GM20000 (cell line): ENCODE measurements at regions not wholly inside any gene's neighbourhood (a gene's known extent, or its start where the extent isn't known, plus 50 kb on each side); places are given as distances from the start of the nearest gene placed in this dataset.

ENCODE experiments used
- DNase-seq: peaks from one replicate; pipeline ENCODE4 v3.0.0; 2012; ENCODE audit warnings: low spot score
- TF ChIP-seq, protein P1 (sequence below): IDR thresholded peaks from 2 replicates; pipeline ENCODE4 v1.5.1; 2012; ENCODE audit warnings: mild to moderate bottlenecking, control low read depth; ENCODE audit errors: extremely low read depth, missing control alignments

DNA sequence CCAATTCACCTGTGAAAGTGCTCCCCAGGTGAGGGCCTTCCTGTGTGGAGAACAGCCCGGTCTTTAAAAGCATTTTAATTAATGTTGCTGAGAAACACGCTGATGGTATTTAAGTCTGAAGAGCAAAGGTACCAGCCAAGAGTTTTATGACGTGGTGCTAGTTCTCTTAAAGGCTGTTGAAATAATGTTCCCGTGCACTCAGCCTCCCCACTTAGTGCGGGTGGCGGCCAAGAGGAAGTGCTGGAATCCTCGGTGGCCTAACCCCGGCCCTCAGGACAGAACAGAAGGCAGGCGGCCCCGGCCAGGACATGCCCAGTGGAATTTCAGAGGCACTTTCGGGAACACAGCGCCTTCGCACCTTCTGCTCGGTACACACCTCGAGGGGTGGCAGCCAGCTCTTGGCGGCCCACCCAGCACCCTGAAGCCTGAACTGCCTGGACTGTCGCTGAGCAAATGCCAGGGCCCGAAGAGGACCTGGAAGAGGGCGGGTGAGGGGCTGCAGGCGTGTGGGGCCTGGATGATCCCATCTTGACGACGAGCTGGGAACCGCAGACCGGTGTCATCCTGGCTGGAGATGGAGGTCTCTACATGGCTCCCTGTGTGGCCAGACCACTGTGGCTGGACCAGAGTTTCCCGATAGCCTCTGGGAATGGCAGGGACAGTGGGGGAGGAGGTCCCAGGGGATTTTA lies 142.9 kb downstream of the ASB1 start:
- TF ChIP-seq, protein P1, sequence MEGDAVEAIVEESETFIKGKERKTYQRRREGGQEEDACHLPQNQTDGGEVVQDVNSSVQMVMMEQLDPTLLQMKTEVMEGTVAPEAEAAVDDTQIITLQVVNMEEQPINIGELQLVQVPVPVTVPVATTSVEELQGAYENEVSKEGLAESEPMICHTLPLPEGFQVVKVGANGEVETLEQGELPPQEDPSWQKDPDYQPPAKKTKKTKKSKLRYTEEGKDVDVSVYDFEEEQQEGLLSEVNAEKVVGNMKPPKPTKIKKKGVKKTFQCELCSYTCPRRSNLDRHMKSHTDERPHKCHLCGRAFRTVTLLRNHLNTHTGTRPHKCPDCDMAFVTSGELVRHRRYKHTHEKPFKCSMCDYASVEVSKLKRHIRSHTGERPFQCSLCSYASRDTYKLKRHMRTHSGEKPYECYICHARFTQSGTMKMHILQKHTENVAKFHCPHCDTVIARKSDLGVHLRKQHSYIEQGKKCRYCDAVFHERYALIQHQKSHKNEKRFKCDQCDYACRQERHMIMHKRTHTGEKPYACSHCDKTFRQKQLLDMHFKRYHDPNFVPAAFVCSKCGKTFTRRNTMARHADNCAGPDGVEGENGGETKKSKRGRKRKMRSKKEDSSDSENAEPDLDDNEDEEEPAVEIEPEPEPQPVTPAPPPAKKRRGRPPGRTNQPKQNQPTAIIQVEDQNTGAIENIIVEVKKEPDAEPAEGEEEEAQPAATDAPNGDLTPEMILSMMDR = no peak
- DNase-seq = no peak

DNA sequence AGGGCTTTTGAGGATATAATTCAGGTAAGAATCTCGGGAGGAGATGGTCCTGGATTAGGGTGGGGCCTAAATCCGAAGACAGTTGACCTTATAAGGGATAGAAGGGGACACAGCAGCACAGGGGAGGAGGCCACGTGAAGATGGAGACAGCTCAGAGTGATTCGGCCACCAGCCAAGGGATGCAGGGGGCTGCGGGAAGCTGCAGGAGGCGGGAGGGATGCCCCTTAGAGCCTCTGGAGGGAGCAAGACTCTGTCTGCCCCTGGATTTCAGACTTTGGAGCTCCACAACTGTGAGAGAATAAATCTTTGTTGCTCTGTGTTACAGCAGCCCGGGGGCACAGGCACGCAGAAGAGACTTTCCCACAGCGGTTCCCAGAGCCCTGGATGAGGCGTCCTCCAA lies 143.7 kb downstream of the ASB1 start:
- TF ChIP-seq, protein P1 = no peak
- no peak for DNase-seq

DNA sequence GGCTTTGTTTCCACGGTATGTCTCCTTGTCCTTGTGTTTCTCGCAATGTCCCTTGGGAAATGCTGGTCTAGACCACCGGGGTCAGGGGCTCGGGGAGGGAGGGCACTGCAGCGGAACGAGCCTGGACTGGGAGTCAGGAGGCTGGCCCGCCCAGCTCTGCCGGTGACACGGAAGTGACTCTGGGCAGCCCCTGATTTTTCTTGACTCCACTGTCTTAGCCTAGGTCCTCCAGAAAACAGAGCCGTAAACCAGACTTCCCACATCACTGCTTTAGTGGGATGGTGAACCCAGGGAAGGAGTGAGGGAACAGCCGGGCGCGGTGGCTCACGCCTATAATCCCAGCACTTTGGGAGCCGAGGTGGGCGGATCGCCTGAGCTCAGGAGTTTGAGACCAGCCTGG lies 144.2 kb downstream of the ASB1 start:
- TF ChIP-seq, protein P1 = no peak
- no peak for DNase-seq

DNA sequence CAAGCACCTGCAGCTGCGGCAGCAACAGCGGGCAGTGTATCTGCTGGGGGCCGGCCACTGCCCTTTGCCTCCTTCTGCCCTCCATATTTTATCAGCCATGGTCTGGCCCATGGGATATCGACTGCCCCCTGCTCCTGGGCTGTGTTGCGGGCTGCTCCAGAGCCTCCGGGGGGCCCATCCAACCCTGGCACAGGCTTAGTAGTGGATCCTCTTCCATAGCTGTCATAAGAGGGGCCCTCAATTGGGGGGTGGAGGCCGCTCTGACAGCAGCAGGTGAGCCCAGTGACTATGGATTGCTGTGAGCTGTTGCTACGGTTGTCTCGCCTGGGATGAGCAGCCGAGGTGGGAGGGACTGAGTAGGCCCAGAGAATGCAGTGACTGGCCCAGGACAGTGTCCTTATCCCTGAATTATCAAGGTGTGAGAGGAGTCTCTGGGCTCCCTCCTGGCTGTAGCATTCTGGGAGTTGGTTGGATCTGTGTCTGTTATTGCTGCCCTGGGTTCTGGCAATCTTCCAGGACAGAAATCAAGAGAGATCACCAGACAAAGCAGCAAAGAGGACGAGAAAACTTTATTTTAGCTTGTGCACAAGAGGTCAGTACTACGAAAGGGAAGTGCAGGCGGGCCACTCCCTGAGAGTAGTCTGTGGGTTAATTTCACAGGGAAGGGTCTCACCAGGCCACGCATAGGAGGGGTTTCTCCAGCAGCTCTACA lies 145.1 kb downstream of the ASB1 start:
- TF ChIP-seq, protein P1 = no peak
- no peak for DNase-seq

DNA sequence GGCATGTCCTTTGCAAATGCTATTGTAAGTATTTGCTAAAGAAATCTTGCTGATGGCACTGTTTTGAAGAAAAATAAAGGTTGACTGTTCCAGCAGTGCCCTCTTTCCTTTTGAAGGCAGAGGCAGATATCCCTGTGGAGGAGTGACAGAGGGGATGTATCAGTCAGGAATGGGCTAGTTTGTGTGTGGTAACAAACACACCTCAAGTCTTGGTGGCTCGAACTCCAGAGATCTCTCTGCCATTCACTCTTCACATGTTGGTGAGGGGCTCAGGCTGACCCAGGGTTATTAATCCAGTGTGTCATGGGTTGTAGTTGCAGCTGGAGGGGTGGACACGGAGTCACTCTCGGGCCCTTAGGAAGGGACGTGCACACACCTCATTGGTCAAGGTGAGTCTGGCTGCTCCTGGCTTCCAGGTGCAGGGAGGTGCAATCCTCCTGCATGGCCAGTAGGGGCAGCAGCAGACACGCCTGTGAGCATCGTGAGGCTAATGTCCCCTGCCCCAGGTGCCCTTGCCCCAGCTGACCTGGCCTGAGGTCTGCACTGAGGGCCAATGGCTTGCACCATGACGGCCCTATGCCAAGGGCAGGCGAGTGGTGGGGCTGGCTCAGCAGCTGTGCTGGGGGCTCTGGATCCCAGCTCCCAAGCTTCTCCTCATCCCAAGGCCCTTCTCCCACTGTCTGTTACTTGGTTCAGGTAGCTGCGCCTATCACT lies 146.5 kb downstream of the ASB1 start:
- TF ChIP-seq, protein P1 = peak; percentile 81
- peak; percentile 76 for DNase-seq

DNA sequence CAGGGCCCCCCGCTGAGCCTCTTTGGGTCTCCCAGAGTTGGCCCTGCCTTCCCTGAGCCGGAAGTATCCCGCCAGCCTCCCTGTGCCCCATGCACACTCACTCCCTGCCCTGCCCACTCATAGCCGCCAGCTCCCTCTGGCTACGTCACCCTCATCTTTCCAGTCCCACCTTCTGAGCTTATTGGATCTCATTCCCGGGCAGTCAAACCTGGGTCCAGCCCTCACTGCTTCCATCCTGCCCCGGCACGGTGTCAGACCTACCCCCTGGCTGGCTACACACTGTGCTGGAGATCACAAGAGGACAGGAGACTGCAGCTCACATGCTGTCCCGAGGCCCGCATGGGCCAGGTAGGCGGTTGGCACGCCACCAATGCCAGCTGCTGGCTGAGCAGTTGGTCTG lies 147.2 kb downstream of the ASB1 start:
- DNase-seq = no peak
- TF ChIP-seq, protein P1 = no peak

DNA sequence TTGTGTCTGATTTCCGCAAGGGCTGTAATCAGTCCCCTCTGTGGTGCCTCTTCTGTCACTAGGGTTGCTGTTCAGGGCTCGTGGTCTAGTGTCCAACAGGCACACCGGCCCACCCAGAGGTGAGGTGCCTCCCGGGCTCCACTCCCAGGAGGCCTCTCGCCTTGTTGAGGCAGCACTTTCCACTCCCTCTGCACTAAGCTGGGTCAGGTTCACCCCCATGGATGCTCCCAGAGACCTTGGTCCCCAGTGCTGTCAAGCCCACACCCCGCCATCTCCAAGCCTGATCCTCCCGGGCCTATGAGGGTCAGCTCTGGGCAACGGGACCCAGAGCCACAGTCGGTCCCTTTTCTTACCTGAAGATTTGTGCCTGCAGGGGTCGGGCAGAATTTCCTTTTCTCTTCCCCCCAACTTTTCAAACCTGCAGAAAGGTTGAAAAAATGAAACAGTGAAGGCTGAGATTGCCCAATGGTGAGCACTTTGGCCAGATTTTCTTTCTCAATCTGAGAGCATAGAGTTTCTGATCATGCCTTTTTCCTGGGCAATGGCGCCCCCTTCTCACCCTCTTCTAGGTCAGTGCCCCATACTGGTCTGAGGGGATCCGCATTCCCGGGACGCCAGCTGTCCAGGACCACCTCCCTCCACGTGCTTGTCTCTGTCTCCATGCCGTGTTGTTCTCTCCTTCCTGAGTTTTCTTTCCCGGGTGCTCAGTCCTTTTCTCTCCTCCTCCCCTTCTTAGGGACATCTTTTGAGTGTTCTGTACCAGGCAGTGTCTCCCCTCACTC lies 148.0 kb downstream of the ASB1 start:
- TF ChIP-seq, protein P1 = no peak
- DNase-seq = no peak
